OCI-LY3 (cell line): ENCODE measurements at regions not wholly inside any gene's neighbourhood (a gene's known extent, or its start where the extent isn't known, plus 50 kb on each side); places are given as distances from the start of the nearest gene placed in this dataset.

Experiments used
- H2AFZ ChIP-seq: fragments of 200-600, 300-600 bp; shearing (Covaris generic); 2 replicates; pipeline ENCODE4 v1.6.0; 2014; ENCODE audit warnings: antibody characterized with exemption, low read depth, low read length
- H3K27ac ChIP-seq: fragments of 200-600, 300-600 bp; sonication (generic); 2 replicates; pipeline ENCODE4 v1.5.1; 2014; ENCODE audit warnings: mild to moderate bottlenecking, low read length, moderate library complexity, mixed read lengths
- H3K27me3 ChIP-seq: fragments of 200-600, 300-600 bp; sonication (generic); 2 replicates; pipeline ENCODE4 v1.6.1; 2014; ENCODE audit warnings: low read depth, low read length, mixed read lengths
- H3K36me3 ChIP-seq: fragments of 200-600, 300-600 bp; sonication (generic); replicated peaks from 2 replicates; pipeline ENCODE3; 2014; ENCODE audit warnings: low read depth, low read length, mixed read lengths
- H3K4me1 ChIP-seq: fragments of 300-600, 200-600 bp; sonication (generic); 2 replicates; pipeline ENCODE4 v1.6.1; 2014; ENCODE audit warnings: low read length, mixed read lengths
- H3K4me2 ChIP-seq: fragments of 200-600, 300-600 bp; sonication (generic); 2 replicates; pipeline ENCODE4 v1.6.1; 2014; ENCODE audit warnings: low read length, mixed read lengths
- H3K4me3 ChIP-seq: fragments of 300-600, 200-600 bp; sonication (generic); 2 replicates; pipeline ENCODE4 v1.5.1; 2014; ENCODE audit warnings: antibody characterized with exemption, mild to moderate bottlenecking, low read length, moderate library complexity
- H3K79me2 ChIP-seq: fragments of 300-600, 200-600 bp; shearing (Covaris generic); 2 replicates; pipeline ENCODE4 v1.6.1; 2014; ENCODE audit warnings: mild to moderate bottlenecking, low read length, mixed read lengths
- H3K9ac ChIP-seq: fragments of 300-600, 200-600 bp; shearing (Covaris generic); 2 replicates; pipeline ENCODE4 v1.6.0; 2014; ENCODE audit warnings: mild to moderate bottlenecking, low read length, moderate library complexity
- H3K9me3 ChIP-seq: fragments of 200-600, 300-600 bp; shearing (Covaris generic); 2 replicates; pipeline ENCODE4 v1.6.1; 2014; ENCODE audit warnings: low read length, mixed read lengths; ENCODE audit not compliant: insufficient read depth
- H4K20me1 ChIP-seq: fragments of 200-600, 300-600 bp; sonication (generic); 2 replicates; pipeline ENCODE4 v1.6.1; 2016; ENCODE audit warnings: low read length, mixed read lengths; ENCODE audit not compliant: insufficient read depth
- EZH2phosphoT487 ChIP-seq: fragments of 200-600 bp; shearing (Covaris generic); IDR thresholded peaks from 2 replicates; pipeline ENCODE4 v1.6.1; 2018; ENCODE audit warnings: antibody characterized with exemption, mixed run types, low read depth
- TF ChIP-seq, protein P1 (sequence below): fragments of 200-600, 300-600 bp; sonication (generic); IDR thresholded peaks from 2 replicates; pipeline ENCODE4 v1.5.1; 2014; ENCODE audit warnings: antibody characterized with exemption, low read length, low read depth

DNA sequence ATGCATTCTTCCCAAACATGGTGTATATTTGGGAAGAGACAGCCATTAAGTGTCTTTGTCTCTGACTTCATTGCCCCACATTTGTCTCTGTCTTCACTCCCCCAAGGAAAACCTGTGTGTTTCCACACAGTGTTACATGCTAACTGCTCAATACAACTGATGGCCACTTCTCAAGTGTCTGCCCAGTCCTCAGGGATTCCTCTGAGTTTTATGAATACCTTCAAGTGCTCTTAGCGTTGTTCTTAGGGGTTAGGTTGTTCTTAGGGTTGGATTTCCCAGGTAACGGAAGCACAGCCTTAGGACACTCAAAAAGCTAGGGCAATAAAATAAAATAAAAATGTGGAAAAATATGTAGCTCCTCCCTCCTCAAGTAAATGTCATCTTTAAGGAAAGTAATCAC lies 64.7 kb upstream of the PLAC8 start:
- Histone ChIP-seq H2AFZ (no peak overlapping the region), H3K36me3 (peaks cover 7% of the 10 kb centered on the region), H3K4me3 (no peak overlapping the region), H3K9ac (no peak overlapping the region; the same call in 1 of the 2 replicates), H3K9me3 (no peaks in the 10 kb centered on the region), H4K20me1 (no peaks in the 10 kb centered on the region), H3K4me1 (peaks cover 68% of the 10 kb centered on the region), H3K79me2 (no peaks in the 10 kb centered on the region), H3K27me3 (no peaks in the 10 kb centered on the region), H3K27ac (peak overlapping the region; percentile 96), H3K4me2 (no peak overlapping the region)
- TF ChIP-seq EZH2phosphoT487, result no peak
- TF ChIP-seq, protein P1, sequence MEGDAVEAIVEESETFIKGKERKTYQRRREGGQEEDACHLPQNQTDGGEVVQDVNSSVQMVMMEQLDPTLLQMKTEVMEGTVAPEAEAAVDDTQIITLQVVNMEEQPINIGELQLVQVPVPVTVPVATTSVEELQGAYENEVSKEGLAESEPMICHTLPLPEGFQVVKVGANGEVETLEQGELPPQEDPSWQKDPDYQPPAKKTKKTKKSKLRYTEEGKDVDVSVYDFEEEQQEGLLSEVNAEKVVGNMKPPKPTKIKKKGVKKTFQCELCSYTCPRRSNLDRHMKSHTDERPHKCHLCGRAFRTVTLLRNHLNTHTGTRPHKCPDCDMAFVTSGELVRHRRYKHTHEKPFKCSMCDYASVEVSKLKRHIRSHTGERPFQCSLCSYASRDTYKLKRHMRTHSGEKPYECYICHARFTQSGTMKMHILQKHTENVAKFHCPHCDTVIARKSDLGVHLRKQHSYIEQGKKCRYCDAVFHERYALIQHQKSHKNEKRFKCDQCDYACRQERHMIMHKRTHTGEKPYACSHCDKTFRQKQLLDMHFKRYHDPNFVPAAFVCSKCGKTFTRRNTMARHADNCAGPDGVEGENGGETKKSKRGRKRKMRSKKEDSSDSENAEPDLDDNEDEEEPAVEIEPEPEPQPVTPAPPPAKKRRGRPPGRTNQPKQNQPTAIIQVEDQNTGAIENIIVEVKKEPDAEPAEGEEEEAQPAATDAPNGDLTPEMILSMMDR, result no peak

DNA sequence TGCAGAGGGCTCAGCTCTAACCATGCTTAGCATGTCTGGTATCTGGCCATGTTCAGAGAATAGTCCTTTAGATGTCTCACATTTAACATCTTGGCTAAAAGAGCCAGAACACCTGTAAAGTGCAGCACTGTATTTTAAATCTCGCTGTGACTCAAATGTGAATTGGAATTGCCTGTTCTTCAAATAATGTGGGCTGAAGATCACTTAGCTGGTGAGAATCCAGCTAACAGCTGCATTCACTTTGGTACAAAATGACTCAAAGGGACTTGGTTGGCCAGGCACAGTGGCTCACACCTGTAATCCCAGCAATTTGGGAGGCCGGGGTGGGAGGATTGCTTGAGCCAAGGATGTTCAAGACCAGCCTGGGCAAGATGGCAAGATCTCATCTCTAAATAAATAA lies 63.5 kb upstream of the PLAC8 start:
- H3K9ac ChIP-seq, result peak overlapping the region; percentile 23; the same call in 1 of the 2 replicates
- no peaks in the 10 kb centered on the region for H4K20me1 ChIP-seq
- H2AFZ ChIP-seq, result no peak overlapping the region
- peaks cover 7% of the 10 kb centered on the region for H3K36me3 ChIP-seq
- H3K4me3 ChIP-seq, result no peak overlapping the region
- peaks cover 78% of the 10 kb centered on the region for H3K4me1 ChIP-seq
- peak overlapping the region; percentile 41 for H3K4me2 ChIP-seq
- no peak for TF ChIP-seq EZH2phosphoT487
- TF ChIP-seq, protein P1, result no peak
- peak overlapping the region; percentile 73 for H3K27ac ChIP-seq
- H3K27me3 ChIP-seq, result no peaks in the 10 kb centered on the region
- no peaks in the 10 kb centered on the region for H3K79me2 ChIP-seq
- H3K9me3 ChIP-seq, result no peaks in the 10 kb centered on the region

DNA sequence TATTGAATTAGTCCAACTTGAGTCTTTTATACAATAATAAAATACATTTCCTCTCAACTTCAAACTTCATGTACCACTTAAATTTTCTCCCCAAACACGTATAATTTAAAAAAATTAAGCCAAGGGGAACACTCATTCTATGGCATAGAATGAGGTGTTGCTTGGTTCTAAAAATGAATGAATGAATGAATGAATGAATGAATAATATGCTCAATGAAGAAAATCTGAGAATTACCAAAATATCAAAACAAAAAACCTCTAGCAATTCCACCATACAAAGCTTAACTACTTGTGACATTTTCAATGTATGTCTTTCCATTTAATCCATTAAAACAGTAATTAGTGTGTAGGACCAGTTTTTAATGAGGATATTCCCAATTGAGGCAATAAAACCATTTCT lies 62.7 kb upstream of the PLAC8 start:
- H3K4me1 ChIP-seq, result peaks cover 85% of the 10 kb centered on the region
- H3K9me3 ChIP-seq, result no peaks in the 10 kb centered on the region
- no peak overlapping the region for H2AFZ ChIP-seq
- H3K27ac ChIP-seq, result peak overlapping the region; percentile 73; the same call in 1 of the 2 replicates
- peaks cover 7% of the 10 kb centered on the region for H3K36me3 ChIP-seq
- H3K79me2 ChIP-seq, result no peaks in the 10 kb centered on the region
- H3K27me3 ChIP-seq, result no peaks in the 10 kb centered on the region
- H3K4me3 ChIP-seq, result no peak overlapping the region
- no peaks in the 10 kb centered on the region for H4K20me1 ChIP-seq
- peak overlapping the region; percentile 41; the same call in 1 of the 2 replicates for H3K4me2 ChIP-seq
- H3K9ac ChIP-seq, result no peak overlapping the region; the same call in 1 of the 2 replicates
- no peak for TF ChIP-seq EZH2phosphoT487
- TF ChIP-seq, protein P1, result no peak

DNA sequence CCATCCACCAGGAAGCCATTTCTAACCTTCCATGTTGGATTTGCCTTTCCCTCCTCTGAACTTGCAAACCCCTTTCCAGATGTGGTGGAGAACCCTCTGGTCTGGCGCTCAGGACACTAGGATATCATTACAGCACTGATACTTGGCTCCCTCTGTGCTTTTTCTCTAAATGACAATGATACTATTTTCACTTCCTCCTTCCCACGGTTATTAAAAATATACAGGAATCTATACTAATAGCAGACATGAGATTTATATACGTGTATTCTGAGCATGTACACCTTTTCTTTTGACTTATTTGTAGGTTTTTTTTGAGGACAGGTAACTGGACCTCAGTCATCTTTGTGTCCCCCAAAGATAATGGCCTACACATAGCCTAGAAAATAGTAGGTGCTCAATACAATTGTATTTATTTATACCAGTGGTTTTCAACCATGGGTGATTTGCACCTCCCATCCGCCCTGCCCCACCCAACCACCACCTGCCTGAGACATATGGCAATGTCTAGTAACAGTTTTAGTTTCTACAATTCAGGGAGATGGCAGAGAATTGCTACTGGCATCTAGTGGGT lies 60.4 kb upstream of the PLAC8 start:
- H3K9me3 ChIP-seq, result no peaks in the 10 kb centered on the region
- peak overlapping the region; percentile 23 for H3K4me3 ChIP-seq
- H3K4me1 ChIP-seq, result peaks cover 79% of the 10 kb centered on the region
- H2AFZ ChIP-seq, result no peak overlapping the region
- H3K27me3 ChIP-seq, result no peaks in the 10 kb centered on the region
- TF ChIP-seq EZH2phosphoT487, result no peak
- TF ChIP-seq, protein P1, result peak; percentile 37; the same call in 1 of the 2 replicates
- H3K79me2 ChIP-seq, result no peaks in the 10 kb centered on the region
- H3K9ac ChIP-seq, result peak overlapping the region; percentile 42; the same call in 1 of the 2 replicates
- peaks cover 7% of the 10 kb centered on the region for H3K36me3 ChIP-seq
- H3K27ac ChIP-seq, result peak overlapping the region; percentile 75
- no peaks in the 10 kb centered on the region for H4K20me1 ChIP-seq
- peak overlapping the region; percentile 66 for H3K4me2 ChIP-seq
